Hematopoietic multipotent progenitor cell treated with erythropoietin and hydrocortisone succinate and interleukin-3 and kit ligand, for 8 days (in vitro differentiated cells): ENCODE measurements at regions not wholly inside any gene's neighbourhood (a gene's known extent, or its start where the extent isn't known, plus 50 kb on each side); places are given as distances from the start of the nearest gene placed in this dataset.

Experiments
- DNase-seq: peaks from one replicate; pipeline ENCODE4 v3.0.0-alpha.2; 2015

GRCh38 chr11:116124922-116125714, 620.9 kb upstream of the CADM1 start:
- DNase-seq, result no peak

GRCh38 chr11:116123739-116124138, 619.5 kb upstream of the CADM1 start:
- no peak for DNase-seq

GRCh38 chr11:116122697-116123472, 618.7 kb upstream of the CADM1 start:
- no peak for DNase-seq

- no peak for DNase-seq
Observed at GRCh38 chr11:116119158-116119557, 614.9 kb upstream of the CADM1 start.

- DNase-seq, result no peak
Observed at GRCh38 chr11:116118138-116118470, 613.9 kb upstream of the CADM1 start.

- DNase-seq, result no peak
Observed at GRCh38 chr11:116117331-116118137, 613.3 kb upstream of the CADM1 start.

GRCh38 chr11:116115801-116116200, 611.6 kb upstream of the CADM1 start:
- DNase-seq, result no peak

DNA sequence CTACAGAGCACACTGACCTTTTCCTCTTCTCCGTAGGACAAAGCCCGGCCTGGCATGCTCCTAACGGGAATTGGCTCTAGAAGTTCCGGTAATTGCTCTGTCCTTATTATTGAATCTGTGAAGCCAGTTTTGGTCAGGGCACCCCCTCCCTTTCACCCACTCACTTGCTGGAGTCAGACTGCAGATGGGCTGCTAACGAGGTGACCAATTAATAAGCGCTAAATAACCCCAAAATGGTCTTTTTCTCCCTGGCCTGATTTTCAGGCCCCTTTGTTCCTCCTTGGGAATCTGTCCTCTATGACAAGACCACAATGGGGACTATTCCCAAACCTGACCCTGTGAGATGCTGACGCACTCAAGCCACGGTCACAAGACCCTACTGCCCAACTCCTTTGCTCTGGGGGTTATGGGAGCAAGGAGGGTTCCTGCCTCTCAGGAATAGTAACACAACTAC, 610.0 kb upstream of the CADM1 start:
- no peak for DNase-seq

DNA sequence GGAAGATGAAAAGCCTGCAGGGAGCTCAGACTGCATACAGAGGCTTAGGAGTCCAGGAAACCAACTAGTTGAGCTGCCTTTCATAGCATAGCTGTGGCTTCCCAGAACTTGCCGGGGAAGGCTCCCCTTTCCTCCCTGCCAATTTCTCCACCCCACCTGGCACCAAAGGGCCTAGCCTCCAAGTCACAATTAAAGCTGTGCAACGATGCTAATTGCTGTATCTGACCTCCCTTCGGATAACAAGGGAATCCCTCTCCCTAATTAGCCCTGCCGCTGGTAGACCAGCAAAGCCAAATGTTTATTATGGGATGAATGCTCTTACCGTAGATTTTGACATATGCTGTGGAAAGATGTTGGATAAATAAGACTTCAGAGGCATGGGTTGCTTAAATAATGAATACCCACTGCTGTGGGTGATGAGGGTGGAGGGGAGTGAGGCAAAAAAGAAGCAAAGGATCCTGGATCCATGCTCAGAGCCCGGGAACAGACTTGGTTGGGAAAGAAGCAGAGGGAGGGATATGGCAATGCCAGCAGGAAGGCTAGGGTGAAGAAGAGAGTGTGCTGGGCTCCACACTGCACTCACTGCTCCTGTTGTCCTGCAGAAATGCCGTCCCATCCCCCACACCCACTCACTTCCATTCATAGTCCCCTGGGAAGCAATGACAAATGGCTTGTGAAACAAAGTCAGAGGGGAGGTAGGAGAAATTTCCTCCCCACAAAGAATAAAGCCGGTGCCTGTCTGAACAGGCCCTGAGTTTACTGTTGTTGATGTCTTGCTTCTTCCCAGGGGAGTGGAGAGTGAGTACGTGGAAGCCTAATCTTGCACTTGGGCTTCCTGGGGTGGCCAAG, 608.1 kb upstream of the CADM1 start:
- DNase-seq, result no peak

DNA sequence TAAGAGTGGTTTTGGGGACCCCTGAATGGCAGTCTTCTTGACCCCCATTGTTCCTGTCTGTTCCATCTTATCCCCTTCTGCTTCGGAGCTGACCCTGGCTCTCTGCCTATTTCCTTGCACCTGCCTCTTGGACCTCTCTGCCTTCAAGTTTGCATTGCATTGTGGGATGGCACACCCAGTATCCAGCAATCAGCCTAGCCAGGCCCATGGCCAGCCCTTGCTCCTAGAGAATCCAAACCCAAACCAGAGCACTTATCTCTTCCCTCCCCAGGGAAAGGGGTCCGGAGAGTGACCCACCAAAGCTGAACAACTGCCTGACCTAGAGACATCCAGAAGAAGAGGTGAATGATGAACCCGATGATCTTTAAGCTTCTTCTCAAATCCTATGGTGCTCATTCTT, 607.3 kb upstream of the CADM1 start:
- no peak for DNase-seq

DNA sequence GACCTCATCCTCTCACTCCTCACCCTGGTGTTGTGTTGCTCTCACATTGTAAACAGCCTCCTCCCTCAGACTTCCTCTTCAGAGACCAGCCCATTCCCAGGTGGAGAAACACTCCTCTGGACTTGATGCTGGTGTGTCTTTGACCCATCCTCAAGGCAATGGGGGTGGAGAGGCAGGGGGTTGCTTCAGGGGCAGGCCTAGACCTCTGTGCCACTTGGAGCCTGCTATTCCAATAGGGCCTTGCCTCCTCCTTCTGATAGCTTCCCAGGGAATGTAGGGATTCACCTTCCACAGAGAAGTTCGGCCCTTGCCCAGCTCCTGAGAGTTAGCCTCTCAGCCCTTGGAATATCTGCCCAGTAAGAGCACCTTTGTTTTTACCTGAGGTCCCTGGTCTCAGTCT, 606.6 kb upstream of the CADM1 start:
- DNase-seq, result no peak

- DNase-seq, result no peak
Observed at GRCh38 chr11:116110356-116110755, 606.1 kb upstream of the CADM1 start.

GRCh38 chr11:116109228-116109627, 605.0 kb upstream of the CADM1 start:
- DNase-seq, result no peak

- no peak for DNase-seq
Observed at GRCh38 chr11:116108161-116108560, 603.9 kb upstream of the CADM1 start.

DNA sequence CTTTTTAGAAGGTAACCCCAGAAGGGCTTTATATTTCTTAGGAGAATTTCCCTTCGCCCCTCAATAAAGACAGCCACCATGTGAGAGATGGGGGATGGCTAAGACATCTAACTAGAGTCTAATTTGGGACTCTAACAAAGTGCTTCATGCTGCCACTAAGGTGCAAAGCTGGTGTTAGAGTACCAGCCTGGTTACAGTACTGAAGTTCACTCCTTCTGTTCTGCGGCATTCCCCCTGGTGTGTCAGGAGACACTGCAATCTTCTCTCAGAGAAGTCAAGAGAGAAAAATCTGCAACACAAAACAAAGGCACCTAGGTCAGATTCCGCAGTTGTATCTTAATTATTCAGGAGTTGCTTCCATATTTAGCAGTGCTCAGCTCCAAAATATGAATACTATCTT, 603.0 kb upstream of the CADM1 start:
- no peak for DNase-seq

DNA sequence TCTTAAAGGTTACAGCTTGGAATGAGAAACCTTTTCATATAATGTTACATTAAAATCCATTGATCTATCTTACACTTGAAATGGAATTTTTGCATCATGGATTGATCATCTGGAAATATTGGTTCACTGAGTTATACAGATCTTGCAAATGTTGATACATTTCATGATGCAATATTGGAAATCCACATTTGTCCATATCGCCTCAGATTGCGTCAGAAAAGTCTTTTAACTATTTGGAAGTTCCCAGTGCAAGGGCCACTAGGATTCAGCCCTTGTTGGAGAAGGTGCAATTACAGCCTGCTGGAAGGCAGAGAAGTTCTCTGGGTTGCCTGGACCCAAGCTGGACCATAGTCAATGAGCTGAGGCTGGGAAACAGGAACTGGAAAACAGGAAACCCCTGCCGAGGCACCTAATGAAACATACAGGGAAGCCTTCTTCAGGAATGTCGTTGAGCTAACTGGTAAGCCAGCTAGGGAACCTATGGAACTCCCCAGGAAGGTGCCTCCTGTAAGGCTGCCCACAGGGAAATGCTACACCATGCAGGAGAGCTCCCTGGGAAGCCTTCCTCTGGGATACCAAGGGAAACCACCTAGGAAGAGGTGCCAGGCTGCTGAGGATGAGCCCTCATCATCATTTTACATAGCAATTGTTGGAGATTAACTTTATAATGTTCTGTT, 600.4 kb upstream of the CADM1 start:
- DNase-seq, result no peak

- DNase-seq, result no peak
Observed at GRCh38 chr11:116101902-116102301, 597.7 kb upstream of the CADM1 start.

DNA sequence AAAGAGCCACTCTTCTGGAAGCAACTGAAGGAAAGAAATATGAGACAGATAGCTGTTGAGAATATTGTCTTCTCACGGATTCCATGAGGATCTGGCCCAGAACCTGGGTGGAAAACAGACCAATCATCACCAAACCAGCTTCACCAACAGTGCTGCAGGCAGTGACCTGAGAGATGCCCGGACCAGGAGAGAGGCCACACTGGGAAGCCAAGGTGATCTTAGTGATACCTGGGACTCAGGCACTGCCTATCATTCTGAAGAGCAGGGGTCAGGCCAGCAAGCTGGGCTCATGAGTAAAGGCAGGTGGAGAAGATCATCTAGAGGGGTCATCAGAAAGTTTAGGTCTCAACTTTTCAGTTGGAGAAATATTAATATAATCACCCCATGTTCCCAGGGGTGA, 595.8 kb upstream of the CADM1 start:
- no peak for DNase-seq

- DNase-seq, result no peak
Observed at GRCh38 chr11:116099541-116099940, 595.3 kb upstream of the CADM1 start.

GRCh38 chr11:116096272-116096995, 592.2 kb upstream of the CADM1 start:
- DNase-seq, result no peak
